ENCODE measurements at regions not wholly inside any gene's neighbourhood (a gene's known extent, or its start where the extent isn't known, plus 50 kb on each side); places are given as distances from the start of the nearest gene placed in this dataset.

DNA sequence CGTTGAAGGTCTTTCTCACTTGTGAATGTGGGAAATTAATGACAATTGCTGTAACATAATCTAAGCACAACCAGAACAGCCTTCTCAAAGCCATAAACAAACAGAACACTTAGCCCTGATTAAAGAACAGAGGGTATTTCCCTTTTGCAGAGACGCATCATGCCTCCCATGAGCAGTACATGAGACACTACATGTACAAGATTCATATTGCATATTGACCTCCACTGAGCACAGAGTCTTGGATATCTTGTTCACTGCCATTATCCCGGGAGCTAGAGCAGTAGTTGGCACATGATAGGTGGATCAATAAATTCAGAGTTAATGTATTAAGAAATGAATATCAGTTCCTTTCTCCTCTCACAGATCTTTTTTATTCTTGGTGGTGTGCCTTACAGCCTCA is 1194.3 kb upstream of the TENM4 start:
- TF ChIP-seq, protein P1, sequence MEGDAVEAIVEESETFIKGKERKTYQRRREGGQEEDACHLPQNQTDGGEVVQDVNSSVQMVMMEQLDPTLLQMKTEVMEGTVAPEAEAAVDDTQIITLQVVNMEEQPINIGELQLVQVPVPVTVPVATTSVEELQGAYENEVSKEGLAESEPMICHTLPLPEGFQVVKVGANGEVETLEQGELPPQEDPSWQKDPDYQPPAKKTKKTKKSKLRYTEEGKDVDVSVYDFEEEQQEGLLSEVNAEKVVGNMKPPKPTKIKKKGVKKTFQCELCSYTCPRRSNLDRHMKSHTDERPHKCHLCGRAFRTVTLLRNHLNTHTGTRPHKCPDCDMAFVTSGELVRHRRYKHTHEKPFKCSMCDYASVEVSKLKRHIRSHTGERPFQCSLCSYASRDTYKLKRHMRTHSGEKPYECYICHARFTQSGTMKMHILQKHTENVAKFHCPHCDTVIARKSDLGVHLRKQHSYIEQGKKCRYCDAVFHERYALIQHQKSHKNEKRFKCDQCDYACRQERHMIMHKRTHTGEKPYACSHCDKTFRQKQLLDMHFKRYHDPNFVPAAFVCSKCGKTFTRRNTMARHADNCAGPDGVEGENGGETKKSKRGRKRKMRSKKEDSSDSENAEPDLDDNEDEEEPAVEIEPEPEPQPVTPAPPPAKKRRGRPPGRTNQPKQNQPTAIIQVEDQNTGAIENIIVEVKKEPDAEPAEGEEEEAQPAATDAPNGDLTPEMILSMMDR (IDR thresholded peaks at IDR 0.05; ENCODE audit: insufficient read depth, low read length, poor library complexity, severe bottlenecking) = no peak
- Histone ChIP-seq H3K36me3 (ENCODE audit: control insufficient read depth, insufficient read depth, low read length) (no peaks in the 10 kb centered on the region), H3K4me3 (replicated peaks; ENCODE audit: low read depth, low read length) (no peak overlapping the region)

DNA sequence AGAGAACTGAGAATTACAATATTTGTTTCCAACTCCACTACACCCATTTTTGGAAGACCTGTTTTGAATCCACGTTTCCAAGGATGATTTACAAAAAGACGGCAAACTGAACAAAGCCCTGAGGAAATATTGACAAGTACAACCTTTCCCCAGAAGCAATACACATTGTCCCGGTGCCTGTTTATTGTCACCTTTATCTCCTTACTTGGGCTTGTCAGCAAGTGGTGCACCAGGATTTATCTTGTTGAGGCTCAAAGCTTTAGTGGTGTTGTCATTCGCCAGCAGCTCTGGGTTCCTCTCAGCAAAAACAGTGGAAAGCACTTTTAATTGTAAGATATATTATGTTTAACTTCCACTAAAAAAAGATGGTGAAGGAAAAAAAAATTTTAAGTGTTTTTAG is 1191.9 kb upstream of the TENM4 start:
- TF ChIP-seq, protein P1 (IDR thresholded peaks at IDR 0.05; ENCODE audit: insufficient read depth, low read length, poor library complexity, severe bottlenecking) = no peak
- no peak overlapping the region for H3K4me3 ChIP-seq (replicated peaks; ENCODE audit: low read depth, low read length)
- no peaks in the 10 kb centered on the region for H3K27me3 ChIP-seq (replicated peaks; ENCODE audit: control insufficient read depth, insufficient read depth, low read length)
- no peaks in the 10 kb centered on the region for H3K36me3 ChIP-seq (ENCODE audit: control insufficient read depth, insufficient read depth, low read length)
- no peak for DNase-seq (ENCODE audit: extremely low read depth, insufficient read length)

More for the DNA sequence above, 1194.3 kb upstream of the TENM4 start:
- DNase-seq (ENCODE audit: extremely low read depth, insufficient read length) = no peak
- no peaks in the 10 kb centered on the region for H3K27me3 ChIP-seq (replicated peaks; ENCODE audit: control insufficient read depth, insufficient read depth, low read length)

DNA sequence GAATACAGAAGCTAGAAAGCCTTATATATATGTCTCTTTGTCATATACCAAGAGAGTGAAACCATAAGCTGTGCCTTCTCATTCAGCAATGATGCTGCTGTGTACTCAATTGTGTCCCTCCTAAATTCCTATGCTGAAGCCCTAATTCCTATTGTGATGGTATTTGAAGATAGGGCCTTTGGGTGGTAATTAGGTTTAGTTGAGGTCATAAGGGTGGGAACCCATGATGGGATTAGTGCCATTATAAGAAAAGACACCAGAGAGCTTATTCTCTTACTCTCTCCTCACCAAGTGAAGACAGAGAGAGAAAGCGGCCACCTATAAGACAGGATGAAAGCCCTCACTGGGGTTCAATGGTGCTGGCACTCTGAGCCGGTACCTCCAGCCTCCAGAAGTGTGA is 1191.3 kb upstream of the TENM4 start:
- no peak for DNase-seq (ENCODE audit: extremely low read depth, insufficient read length)
- no peaks in the 10 kb centered on the region for H3K36me3 ChIP-seq (ENCODE audit: control insufficient read depth, insufficient read depth, low read length)
- H3K4me3 ChIP-seq (replicated peaks; ENCODE audit: low read depth, low read length) = no peak overlapping the region
- H3K27me3 ChIP-seq (replicated peaks; ENCODE audit: control insufficient read depth, insufficient read depth, low read length) = no peaks in the 10 kb centered on the region
- TF ChIP-seq, protein P1 (IDR thresholded peaks at IDR 0.05; ENCODE audit: insufficient read depth, low read length, poor library complexity, severe bottlenecking) = no peak

DNA sequence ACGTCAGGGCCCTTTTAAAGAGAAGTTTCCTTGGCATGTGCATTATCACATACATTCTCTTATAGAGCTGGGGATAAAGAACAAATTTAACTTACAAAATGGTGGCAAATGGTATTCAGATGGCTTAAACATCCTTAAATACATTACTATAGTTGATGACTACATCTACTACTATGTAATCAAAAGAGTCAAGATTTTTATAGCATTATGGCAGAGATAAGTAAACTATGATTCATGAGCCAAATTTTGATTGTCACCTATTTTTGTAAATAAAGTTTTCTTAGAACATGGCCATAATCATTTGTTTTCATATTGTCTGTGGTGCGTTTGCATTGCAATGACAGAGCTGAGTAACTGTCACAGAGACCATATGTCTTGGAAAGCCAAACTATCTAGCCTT is 1188.6 kb upstream of the TENM4 start:
- H3K4me3 ChIP-seq (replicated peaks; ENCODE audit: low read depth, low read length) = no peak overlapping the region
- DNase-seq (ENCODE audit: extremely low read depth, insufficient read length) = no peak
- H3K36me3 ChIP-seq (ENCODE audit: control insufficient read depth, insufficient read depth, low read length) = no peaks in the 10 kb centered on the region
- no peaks in the 10 kb centered on the region; the same call in 1 of the 2 replicates for H3K27me3 ChIP-seq (replicated peaks; ENCODE audit: control insufficient read depth, insufficient read depth, low read length)
- TF ChIP-seq, protein P1 (IDR thresholded peaks at IDR 0.05; ENCODE audit: insufficient read depth, low read length, poor library complexity, severe bottlenecking) = no peak

DNA sequence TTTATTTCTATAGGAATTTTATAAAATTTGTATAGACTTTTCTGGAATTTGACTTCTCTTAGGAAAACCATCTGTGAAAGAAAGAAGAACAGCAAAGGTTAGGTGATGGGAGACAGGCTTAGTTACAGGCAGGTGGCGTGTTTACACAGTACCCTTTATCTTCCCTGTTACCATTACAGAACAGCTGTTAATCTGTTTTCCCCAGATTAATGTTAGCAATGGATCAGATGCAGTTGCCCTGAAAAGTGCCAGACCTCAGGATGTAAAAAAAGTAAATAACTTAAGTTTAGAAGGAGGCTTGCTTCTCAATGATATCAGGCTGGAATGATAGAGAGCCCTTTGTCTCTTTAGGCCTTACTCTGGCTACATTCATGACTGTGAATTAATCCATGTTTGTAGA is 1186.5 kb upstream of the TENM4 start:
- Histone ChIP-seq H3K4me3 (replicated peaks; ENCODE audit: low read depth, low read length) (no peak overlapping the region), H3K27me3 (replicated peaks; ENCODE audit: control insufficient read depth, insufficient read depth, low read length) (no peaks in the 10 kb centered on the region; the same call in 1 of the 2 replicates), H3K36me3 (ENCODE audit: control insufficient read depth, insufficient read depth, low read length) (no peaks in the 10 kb centered on the region)
- DNase-seq (ENCODE audit: extremely low read depth, insufficient read length) = no peak
- TF ChIP-seq, protein P1 (IDR thresholded peaks at IDR 0.05; ENCODE audit: insufficient read depth, low read length, poor library complexity, severe bottlenecking) = no peak

DNA sequence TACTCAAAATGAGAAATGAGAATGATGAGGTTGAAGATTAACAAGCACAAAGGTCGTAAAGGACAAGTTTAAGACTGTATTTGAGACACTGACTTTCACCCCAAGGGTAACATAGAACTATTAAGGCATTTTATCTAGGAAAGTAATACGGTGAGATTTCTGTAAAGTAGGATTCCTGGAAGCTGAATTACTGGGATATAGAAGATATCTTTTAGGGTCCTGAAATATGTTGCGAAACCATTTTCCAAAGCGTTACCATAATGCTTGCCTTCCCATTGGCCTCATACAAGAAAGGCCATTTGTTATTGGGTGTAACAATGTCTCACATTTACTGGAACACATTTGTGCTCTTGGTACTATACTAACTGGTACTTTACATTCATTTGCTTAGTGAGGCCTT is 1185.9 kb upstream of the TENM4 start:
- Histone ChIP-seq H3K36me3 (ENCODE audit: control insufficient read depth, insufficient read depth, low read length) (no peaks in the 10 kb centered on the region), H3K27me3 (replicated peaks; ENCODE audit: control insufficient read depth, insufficient read depth, low read length) (no peaks in the 10 kb centered on the region; the same call in 1 of the 2 replicates), H3K4me3 (replicated peaks; ENCODE audit: low read depth, low read length) (no peak overlapping the region)
- DNase-seq (ENCODE audit: extremely low read depth, insufficient read length) = no peak
- TF ChIP-seq, protein P1 (IDR thresholded peaks at IDR 0.05; ENCODE audit: insufficient read depth, low read length, poor library complexity, severe bottlenecking) = no peak

All from GM06990 (cell line).